NCI-H460 (cell line): ENCODE measurements at regions not wholly inside any gene's neighbourhood (a gene's known extent, or its start where the extent isn't known, plus 50 kb on each side); places are given as distances from the start of the nearest gene placed in this dataset.
"Not testable (repeated sequence)": the region's sequence is repeated elsewhere in the genome, so short reads cannot be mapped to it uniquely, and the experiment has no call there.

Experiments used
- DNase-seq: peaks from one replicate; pipeline ENCODE4 v3.0.0-alpha.2; 2016; ENCODE audit warnings: low read depth; ENCODE audit errors: extremely low read depth

DNA sequence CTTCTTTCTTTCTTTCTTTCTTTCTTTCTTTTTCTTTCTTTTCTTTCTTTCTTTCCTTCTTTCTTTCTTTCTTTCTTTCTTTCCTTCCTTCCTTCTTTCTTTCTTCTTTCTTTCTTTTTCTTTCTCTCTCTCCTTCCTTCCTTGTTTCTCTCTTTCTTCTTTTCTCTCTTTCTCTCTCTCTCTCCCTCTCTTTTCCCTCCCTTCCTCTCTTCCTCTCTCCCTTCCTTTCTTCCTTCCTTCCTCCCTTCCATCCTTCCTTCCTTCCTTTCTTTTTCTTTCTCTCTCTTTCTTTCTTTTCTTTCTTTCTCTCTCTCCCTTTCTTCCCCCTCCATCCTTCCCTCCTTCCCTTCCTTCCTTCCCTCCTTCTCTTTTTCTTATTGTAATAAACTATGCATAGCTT is 105.5 kb downstream of the ZBTB18 start:
- DNase-seq = not testable (repeated sequence)

DNA sequence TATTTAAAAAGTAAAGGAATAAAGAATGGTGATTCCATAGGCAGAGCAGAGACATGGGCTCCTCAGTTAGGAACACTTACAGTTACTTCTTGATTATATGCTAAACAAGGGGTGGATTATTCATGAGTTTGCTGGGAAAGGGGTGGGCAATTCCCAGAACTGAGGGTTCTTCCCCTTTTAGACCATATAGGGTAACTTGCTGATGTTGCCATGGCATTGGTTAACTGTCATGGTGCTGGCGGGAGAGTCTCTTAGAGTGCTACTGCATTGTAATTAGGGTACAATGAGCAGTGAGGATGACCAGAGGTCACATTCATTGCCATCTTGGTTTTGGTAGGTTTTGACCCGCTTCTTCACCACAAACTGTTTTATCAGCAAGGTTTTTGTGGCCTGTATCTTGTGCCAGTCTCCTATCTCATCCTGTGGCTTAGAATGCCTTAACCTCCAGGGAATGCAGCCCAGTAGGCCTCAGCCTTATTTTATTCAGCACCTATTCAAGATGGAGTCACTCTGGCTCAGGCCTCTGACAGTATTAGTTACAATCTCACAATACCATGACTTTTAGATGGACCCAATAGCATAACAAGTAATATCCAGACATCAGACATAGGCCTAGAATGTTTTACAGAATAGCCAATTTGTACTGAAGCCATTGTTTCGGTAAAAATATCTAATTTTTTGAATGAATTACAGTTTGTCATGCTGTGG is 106.8 kb downstream of the ZBTB18 start:
- DNase-seq = no peak

DNA sequence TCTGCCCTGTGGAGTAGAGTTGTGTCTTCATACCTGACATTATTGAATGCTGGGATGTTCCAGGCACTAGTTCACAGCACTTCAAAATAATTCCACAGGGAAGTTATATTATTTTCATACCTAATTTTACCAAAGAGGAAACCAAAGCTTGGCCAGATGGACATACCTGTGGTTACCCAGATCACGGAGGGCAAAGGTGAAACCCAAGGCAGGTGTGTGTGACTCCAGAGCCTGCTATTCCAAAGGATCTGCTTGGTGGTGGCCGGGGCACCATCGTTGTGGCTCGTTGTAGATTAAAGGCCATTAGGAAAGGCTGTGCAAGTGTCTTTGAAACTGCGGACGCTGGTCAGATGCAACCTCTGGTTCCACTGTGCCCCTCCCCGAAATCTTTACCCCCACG is 108.6 kb downstream of the ZBTB18 start:
- no peak for DNase-seq

DNA sequence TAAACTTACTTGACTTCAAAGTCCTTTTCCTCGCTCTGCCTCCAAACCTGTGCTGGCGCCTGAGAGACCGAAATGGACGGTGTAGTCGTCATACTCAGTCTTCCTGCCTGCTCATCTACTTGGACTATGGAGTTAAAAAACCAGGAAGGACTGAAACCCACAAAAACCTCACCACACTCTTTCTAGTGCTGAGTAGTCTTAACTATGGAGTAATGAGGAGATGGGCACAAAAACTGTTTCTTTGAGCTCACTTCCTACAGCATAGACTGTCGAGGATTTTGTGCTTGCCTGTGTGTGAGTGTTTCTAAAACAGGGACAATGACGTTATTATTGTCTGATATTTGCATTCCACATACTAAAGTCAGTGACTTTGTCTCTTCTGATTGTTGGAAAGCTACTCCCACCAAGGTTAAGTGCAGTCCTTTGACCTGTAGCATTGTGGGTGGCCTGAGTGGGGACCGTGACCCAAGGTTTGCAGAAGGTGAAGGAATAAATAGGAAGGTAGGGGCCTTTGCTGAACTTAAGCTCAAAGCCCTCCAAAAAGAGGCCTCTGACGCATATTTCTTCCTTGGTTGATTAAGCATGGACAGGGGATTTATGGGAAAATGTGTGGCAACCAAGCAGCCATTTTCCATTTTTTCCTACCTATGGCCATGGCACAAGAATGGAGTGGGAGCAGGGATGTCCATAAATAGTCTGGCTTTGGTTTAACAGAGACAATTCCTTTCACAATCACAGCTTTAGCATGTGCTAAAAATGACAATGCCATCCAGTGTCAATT is 109.6 kb downstream of the ZBTB18 start:
- DNase-seq = no peak

DNA sequence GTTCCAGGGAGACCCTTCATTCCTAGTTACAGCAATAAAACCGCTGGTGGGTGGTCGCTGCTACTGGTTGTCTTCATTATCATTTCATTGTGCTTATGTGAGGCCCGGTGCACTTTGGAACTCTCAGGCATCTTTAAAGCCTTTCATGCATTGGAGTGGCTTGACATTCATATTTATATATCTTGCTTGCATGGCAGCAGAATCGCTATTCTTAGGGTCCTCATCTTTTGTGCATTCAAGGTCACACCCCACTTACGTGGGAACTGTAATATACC is 110.1 kb downstream of the ZBTB18 start:
- DNase-seq = no peak

DNA sequence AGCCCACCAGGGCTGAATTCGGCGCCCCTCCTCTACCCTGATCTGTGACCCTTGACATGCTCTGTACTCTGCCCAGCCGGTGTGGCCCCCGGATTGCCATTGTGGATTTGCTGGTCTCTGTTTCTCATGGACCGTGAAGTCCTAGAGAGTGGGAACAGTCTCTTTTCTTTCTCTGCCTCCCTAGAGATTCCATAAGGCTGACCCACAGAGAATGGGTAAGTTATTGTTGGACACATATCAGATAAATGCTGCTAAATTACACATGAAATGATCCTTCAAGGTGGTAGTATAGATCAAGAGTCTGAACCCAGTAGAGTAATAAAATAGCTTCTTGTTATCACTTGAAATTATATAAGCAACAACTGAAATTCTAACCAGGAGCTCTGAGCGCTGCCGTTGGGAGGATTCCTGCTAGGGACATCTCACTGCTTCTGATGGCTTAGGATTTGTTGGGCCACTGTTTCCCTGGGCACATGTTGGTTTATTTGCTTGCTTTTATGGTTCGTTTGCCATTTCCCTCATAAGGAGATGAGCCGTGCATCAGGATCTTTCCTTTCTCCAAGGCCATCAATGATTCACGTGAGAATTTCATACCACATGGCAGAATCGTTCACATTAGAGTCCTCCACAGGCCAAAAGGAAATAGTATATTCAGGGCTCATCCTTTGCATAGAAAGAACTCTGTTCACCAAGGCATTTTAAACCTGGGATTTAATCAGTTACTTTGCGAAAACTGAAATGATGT is 111.9 kb downstream of the ZBTB18 start:
- DNase-seq = no peak

DNA sequence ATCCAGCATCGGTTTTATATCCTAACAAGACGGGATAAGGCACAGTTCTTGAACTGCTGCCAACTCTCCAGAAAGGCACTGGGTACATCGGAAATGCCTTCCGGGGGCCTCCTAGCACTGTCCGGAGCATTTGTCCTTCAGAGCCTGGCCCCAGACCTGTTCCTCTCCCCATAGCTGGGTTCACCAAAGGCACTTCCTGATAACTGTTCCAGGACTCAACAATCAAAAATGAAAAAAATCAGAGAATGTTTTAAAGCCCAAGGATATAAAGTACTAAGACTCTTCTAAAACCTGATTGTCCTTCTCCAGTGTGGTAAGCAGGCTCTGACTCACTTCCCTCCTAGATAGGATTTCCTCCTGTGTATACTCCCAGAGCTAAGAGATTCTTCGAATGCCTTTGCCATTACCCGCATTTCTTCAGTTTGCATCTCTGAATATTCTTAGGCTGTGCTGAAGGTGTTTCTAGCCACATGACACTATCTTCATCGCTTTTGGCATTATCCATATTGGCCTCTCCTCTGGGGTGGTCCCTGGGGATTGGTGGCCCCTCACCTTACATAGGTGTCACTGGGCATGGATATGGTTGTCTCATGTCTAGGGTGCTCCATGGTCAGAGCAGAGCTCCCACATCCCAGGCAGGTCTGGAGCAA is 112.9 kb downstream of the ZBTB18 start:
- DNase-seq = peak; percentile 93

DNA sequence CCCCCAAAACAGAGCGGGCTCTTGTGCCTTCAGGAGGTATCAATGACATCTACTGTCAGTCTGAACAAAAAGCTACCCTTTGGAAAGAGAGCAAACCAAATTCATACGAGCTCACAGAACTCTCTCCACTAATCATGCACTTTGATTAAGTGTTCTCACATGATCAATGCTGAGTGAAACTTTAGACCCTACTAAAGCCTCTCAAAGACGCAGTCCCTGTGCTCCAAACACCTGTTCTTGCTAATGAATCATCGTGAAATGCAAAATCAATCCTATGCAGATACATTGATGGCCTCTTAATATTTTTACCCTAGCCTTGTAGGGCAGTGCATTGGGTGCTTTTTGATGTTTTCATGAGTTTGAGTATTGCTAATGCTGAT is 113.4 kb downstream of the ZBTB18 start:
- DNase-seq = no peak

DNA sequence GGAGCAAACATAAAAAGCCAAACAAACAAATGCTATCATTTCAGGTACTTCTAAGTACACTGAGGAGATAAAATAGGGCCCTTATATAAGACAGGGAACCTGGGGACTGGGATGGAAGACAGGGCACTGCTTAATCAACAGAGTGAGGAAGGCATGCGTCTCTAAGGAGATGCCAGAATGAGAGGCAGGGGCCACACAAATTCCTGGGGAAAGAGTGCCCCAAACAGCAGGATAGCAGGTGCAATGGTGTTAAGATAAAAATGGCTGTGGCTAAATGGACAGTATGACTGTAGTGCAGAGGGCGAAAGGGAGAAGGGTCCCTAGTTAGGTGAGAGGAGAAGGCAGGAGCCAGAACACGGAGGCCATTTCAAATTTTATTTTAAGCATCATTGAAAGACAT is 113.9 kb downstream of the ZBTB18 start:
- DNase-seq = no peak

DNA sequence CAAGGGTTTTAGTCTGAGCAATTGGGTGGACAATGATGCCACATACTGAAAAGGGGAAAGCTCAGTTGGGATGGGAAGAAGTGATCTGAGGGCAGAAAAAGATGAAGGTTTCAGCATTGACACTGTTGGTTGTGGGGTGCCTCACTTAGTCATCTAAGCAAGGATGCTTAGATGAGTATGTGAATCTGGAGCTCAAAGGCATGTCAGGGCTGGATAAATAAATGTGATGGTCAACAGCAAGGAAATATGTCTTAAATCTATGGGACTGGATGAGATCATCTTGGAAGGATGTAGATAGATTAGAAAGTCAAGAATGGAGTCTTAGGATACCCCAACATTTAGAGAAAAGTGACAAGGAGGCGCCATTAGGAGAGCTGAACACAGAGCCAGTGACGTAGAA is 114.6 kb downstream of the ZBTB18 start:
- no peak for DNase-seq

DNA sequence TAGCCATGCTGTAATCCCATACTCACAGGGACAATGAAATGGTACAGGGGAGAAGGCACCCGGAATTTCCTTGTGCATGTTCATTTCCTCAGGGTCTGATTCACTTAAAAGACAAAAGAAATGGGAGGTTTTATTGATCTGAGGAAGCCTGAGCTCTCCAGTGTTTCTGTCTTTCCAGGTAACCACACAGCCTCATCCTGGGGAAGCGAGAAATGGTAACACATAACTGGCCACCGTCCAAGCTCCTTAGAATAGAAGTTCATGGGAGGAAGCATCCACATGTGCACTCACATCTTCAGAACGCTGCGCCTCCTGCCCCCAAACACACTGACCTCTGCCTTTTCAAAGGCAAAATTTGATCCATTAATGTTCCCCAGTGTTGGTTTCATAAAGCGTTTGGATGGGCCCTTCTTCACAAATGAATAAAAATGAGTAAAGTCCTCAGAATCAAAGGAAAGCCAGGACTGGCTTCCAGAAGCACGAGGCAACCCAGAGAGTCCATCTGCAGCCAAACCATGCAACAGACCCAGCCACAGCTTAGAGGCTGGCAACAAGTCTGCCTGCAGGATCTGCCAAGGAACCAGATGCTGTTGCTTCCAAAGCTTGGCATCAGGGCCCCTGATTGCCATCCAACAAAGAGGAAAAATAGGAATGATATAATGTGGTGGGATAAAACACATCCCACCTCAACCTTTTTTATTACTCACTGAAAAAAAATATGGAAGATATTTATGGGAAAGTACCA is 120.3 kb downstream of the ZBTB18 start:
- DNase-seq = no peak

DNA sequence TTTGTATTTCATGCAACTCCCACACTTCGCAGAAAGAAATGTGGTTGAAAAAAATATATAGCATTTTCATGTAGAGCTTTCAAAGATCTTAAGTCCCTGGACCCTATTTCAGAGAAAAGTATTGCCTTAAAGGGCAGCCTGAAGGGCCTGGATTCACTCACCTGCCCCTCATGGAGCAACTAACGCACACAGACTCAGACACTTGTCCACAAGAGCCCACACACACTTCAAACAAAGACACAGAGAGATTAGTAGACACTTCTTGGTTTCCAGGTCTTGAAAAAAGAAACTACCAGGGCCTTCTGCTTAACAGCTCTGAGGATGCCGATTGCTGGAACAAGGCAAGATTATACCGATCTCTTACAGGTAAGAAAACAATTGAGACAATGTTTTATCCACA is 122.2 kb downstream of the ZBTB18 start:
- no peak for DNase-seq

DNA sequence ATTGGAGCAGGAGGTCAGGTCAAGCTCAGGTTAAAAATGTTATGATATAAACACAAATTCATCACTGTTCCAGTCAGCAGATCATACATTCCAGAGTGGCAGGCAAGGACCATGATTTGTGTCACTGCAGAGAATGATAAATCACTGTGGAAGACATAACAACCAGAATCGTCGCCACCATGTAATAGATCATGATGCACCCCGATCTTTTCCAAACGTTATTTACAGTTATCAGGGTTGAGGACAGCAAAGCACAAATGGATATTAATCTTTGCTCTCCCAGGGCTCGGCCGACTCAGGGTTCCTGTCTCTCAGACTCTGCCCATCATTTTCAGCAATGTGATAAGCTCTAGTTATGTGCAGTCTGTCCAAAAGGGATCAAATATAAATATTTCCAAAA is 122.7 kb downstream of the ZBTB18 start:
- no peak for DNase-seq

DNA sequence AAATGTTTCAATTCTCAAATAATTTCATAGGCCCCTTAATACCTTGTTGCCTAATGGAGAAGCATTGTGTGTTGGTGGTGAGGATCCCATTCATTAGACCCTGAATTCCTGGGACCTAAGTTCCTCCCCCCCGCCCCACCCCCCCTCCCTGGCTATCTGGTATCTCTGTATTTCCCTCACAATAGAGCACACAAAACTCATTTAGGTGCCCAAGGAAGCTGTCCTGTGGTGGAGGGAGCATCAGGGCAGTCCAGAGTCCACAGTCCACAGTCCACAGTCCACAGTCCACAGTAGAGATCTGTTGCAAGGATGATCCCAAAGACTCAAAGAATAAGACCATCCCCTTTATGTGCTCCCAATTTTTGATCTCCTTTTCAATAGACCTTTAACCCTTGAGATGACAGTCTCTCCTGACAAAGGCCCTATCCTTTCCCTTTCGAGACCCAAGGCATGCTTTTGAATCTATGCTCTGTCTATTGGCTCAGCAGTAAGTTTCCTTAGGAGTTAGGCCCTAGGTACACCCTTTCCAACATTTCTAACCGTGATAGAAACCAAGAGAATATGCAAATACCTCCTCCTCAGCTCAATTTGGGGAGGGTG is 123.9 kb downstream of the ZBTB18 start:
- no peak for DNase-seq

DNA sequence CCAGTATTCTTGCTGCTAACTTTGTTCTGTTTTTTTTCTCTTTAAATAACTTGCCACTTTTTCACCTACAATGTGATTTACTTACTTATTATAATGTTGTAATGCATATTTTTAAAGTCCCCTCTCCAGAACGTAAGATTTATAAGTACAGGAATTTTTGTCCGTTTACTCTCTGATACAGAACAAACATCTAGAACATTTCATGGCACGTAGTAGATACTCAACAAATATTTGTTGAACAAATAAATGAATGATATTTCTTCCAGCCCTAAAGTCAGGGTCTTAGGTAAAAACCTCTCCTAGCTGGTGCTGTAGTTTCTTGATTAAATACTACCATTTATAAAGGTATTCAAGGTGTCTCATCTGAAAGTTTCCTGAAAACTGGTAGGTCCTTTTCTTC is 125.1 kb downstream of the ZBTB18 start:
- DNase-seq = no peak

DNA sequence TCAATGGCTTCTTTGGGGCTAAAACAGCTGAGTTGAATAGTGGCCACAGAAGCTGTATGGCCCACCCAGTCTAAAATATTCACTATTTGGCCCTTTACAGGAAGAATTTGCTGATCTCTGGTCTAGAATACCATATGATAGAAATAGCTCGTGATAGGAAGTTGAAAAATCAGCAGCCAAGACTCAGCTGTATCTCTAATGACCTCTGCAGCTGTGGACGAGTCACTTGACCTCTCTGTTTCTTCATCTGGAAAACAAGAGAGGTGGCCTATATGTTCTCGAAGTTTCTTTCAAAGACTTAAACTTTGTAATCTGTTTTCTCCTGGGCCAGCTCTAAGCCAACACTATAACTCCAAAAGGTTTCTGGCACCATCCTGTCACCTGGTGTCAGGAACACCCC is 129.2 kb downstream of the ZBTB18 start:
- no peak for DNase-seq

DNA sequence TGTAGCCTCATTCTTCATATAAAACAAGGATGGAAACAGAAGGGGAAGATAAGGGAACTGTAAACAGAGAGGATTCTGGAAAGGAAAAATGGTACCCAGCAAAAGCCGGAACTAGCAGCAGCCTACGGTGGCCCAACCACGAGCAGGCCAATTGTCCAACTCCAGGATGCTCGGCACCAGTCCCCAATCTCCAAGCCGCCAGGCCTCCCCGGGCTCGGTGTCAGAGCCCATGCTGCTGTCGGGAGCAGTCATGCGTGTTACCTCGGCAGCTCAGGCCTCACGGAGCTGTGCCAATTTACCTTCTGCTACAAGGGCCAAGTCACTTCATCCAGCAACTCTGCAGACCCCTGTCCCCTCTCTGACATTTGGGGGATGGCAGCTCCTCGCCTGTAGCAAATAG is 130.8 kb downstream of the ZBTB18 start:
- DNase-seq = no peak

DNA sequence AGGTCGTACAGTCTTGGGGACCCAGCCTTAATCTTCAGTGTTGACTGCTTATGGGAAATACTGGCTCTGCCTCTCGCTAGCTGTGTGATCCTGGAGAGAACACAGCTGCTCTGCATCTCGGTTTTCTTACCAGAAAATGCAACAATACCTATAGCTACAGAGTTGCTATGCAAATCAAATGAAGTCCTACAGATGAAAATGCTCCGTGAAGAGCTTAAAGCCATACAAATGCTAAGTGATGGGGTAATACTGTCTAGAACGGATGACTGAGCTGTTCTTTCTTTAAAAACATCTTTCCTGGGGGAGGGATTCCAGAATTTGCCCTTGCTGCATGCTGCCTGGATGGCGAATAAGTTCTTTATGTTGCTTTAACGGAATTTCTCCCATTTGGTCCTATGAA is 132.0 kb downstream of the ZBTB18 start:
- DNase-seq = no peak

DNA sequence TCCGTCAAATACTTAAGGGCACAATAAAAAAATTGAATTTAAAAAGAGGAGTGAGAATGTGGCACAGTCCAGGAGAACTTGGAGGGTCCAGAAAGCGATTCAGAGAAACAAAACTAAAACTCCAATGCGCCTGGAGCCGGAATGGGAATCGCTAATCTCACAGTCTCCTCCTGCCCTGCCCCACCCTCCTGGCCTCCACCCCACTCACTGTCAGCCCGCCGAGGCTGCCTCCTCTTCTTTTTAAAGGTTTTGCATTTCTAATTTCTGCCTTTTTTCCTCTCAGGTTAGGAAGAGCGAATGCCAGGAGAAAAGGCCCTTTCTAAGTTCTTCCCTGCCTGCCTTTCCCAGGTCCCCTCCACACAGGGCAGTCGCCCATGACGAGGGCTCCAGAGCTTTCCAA is 135.3 kb downstream of the ZBTB18 start:
- DNase-seq = no peak

DNA sequence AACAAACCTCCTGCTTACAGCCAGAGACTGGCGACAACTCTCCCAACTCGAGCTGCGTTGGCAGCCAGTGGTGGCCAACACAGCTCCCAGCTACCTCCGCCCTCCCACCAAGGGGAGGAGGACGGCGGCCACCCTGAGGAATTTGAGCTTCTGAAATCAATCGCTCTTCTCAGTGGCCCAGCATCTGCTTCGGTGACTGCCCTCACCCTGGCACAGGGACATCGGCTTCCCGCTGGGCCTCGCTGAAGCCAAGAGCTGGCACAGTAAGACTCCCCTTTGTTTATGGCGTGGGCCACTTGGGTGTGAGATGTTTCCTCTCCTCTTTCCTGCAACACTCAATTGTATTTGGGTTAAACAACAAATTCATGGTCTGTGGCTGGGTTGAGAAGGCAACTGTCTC is 136.2 kb downstream of the ZBTB18 start:
- no peak for DNase-seq
